ENCODE measurements at regions not wholly inside any gene's neighbourhood (a gene's known extent, or its start where the extent isn't known, plus 50 kb on each side); places are given as distances from the start of the nearest gene placed in this dataset.
"Not testable (repeated sequence)": the region's sequence is repeated elsewhere in the genome, so short reads cannot be mapped to it uniquely, and the experiment has no call there.

GRCh38 chr21:28579986-28580550, 412.6 kb downstream of the LTN1 start:
- H3K9me3 Mint-ChIP-seq: peaks cover 3% of the 10 kb centered on the region
- H3K4me1 Mint-ChIP-seq: no peaks in the 10 kb centered on the region
- no peak overlapping the region for H3K27ac Mint-ChIP-seq
- H3K36me3 Mint-ChIP-seq: peaks cover 18% of the 10 kb centered on the region
- no peak for ATAC-seq
- no peaks in the 10 kb centered on the region for H3K27me3 Mint-ChIP-seq
- H3K4me3 Mint-ChIP-seq: no peak overlapping the region

- peaks cover 6% of the 10 kb centered on the region for H3K9me3 Mint-ChIP-seq
- H3K36me3 Mint-ChIP-seq: peaks cover 5% of the 10 kb centered on the region
- H3K4me3 Mint-ChIP-seq: no peak overlapping the region
Measured at GRCh38 chr21:28568692-28569091, 424.0 kb downstream of the LTN1 start.

GRCh38 chr21:28563933-28564332, 428.7 kb downstream of the LTN1 start:
- H3K36me3 Mint-ChIP-seq, ATAC-seq, H3K27ac Mint-ChIP-seq, H3K4me3 Mint-ChIP-seq, H3K27me3 Mint-ChIP-seq: not testable (repeated sequence)
- peaks cover 18% of the 10 kb centered on the region for H3K9me3 Mint-ChIP-seq
- H3K4me1 Mint-ChIP-seq: peaks cover 13% of the 10 kb centered on the region

More at GRCh38 chr21:28568692-28569091, 424.0 kb downstream of the LTN1 start:
- ATAC-seq: no peak
- H3K27ac Mint-ChIP-seq: no peak overlapping the region
- H3K27me3 Mint-ChIP-seq: no peaks in the 10 kb centered on the region
- H3K4me1 Mint-ChIP-seq: no peaks in the 10 kb centered on the region

- Mint-ChIP-seq H3K27ac (peak overlapping the region; percentile 5), H3K4me1 (peaks cover 13% of the 10 kb centered on the region), H3K36me3 (peaks cover 5% of the 10 kb centered on the region)
Measured at GRCh38 chr21:28561772-28562171, 430.9 kb downstream of the LTN1 start.

GRCh38 chr21:28554660-28555475, 437.8 kb downstream of the LTN1 start:
- no peaks in the 10 kb centered on the region for H3K27me3 Mint-ChIP-seq
- no peaks in the 10 kb centered on the region for H3K4me1 Mint-ChIP-seq
- H3K4me3 Mint-ChIP-seq: no peak overlapping the region
- peaks cover 4% of the 10 kb centered on the region for H3K36me3 Mint-ChIP-seq
- ATAC-seq: no peak
- no peak overlapping the region for H3K27ac Mint-ChIP-seq
- H3K9me3 Mint-ChIP-seq: peaks cover 14% of the 10 kb centered on the region

More at GRCh38 chr21:28561772-28562171, 430.9 kb downstream of the LTN1 start:
- ATAC-seq: no peak
- no peaks in the 10 kb centered on the region for H3K27me3 Mint-ChIP-seq
- no peak overlapping the region for H3K4me3 Mint-ChIP-seq
- H3K9me3 Mint-ChIP-seq: peaks cover 23% of the 10 kb centered on the region

GRCh38 chr21:28550057-28550825, 442.4 kb downstream of the LTN1 start:
- H3K4me1 Mint-ChIP-seq: no peaks in the 10 kb centered on the region
- no peak for ATAC-seq
- no peaks in the 10 kb centered on the region for H3K9me3 Mint-ChIP-seq
- no peak overlapping the region for H3K27ac Mint-ChIP-seq
- H3K4me3 Mint-ChIP-seq: no peak overlapping the region
- H3K36me3 Mint-ChIP-seq: no peaks in the 10 kb centered on the region
- no peaks in the 10 kb centered on the region for H3K27me3 Mint-ChIP-seq

GRCh38 chr21:28548291-28548690, 444.4 kb downstream of the LTN1 start:
- Mint-ChIP-seq H3K4me3 (no peak overlapping the region), H3K36me3 (no peaks in the 10 kb centered on the region), H3K27ac (no peak overlapping the region), H3K4me1 (no peaks in the 10 kb centered on the region), H3K27me3 (no peaks in the 10 kb centered on the region), H3K9me3 (no peaks in the 10 kb centered on the region)
- ATAC-seq: no peak

GRCh38 chr21:28547766-28548165, 444.9 kb downstream of the LTN1 start:
- H3K27me3 Mint-ChIP-seq: no peaks in the 10 kb centered on the region
- no peak for ATAC-seq
- H3K27ac Mint-ChIP-seq: no peak overlapping the region

GRCh38 chr21:28543975-28544374, 448.7 kb downstream of the LTN1 start:
- Mint-ChIP-seq H3K27me3 (no peaks in the 10 kb centered on the region), H3K36me3 (no peaks in the 10 kb centered on the region), H3K9me3 (no peaks in the 10 kb centered on the region), H3K4me1 (no peaks in the 10 kb centered on the region), H3K27ac (no peak overlapping the region), H3K4me3 (no peak overlapping the region)
- no peak for ATAC-seq

More at GRCh38 chr21:28547766-28548165, 444.9 kb downstream of the LTN1 start:
- H3K4me3 Mint-ChIP-seq: no peak overlapping the region
- H3K4me1 Mint-ChIP-seq: no peaks in the 10 kb centered on the region
- H3K36me3 Mint-ChIP-seq: no peaks in the 10 kb centered on the region
- no peaks in the 10 kb centered on the region for H3K9me3 Mint-ChIP-seq

- no peak overlapping the region for H3K27ac Mint-ChIP-seq
- H3K9me3 Mint-ChIP-seq: peaks cover 3% of the 10 kb centered on the region
- no peaks in the 10 kb centered on the region for H3K27me3 Mint-ChIP-seq
- H3K4me3 Mint-ChIP-seq: no peak overlapping the region
- no peak for ATAC-seq
- no peaks in the 10 kb centered on the region for H3K36me3 Mint-ChIP-seq
- H3K4me1 Mint-ChIP-seq: no peaks in the 10 kb centered on the region
Measured at GRCh38 chr21:28541371-28542112, 451.1 kb downstream of the LTN1 start.

GRCh38 chr21:28540514-28540913, 452.2 kb downstream of the LTN1 start:
- Mint-ChIP-seq H3K27me3 (no peaks in the 10 kb centered on the region), H3K27ac (no peak overlapping the region), H3K4me1 (no peaks in the 10 kb centered on the region), H3K9me3 (peaks cover 3% of the 10 kb centered on the region), H3K4me3 (no peak overlapping the region), H3K36me3 (no peaks in the 10 kb centered on the region)
- ATAC-seq: no peak

GRCh38 chr21:28539623-28539988, 453.1 kb downstream of the LTN1 start:
- no peaks in the 10 kb centered on the region for H3K36me3 Mint-ChIP-seq
- ATAC-seq: no peak
- H3K9me3 Mint-ChIP-seq: peaks cover 3% of the 10 kb centered on the region
- no peak overlapping the region for H3K4me3 Mint-ChIP-seq
- no peak overlapping the region for H3K27ac Mint-ChIP-seq
- H3K27me3 Mint-ChIP-seq: peaks cover 6% of the 10 kb centered on the region
- no peaks in the 10 kb centered on the region for H3K4me1 Mint-ChIP-seq

- ATAC-seq: no peak
- Mint-ChIP-seq H3K9me3 (peaks cover 3% of the 10 kb centered on the region), H3K36me3 (no peaks in the 10 kb centered on the region), H3K4me3 (no peak overlapping the region), H3K27me3 (peaks cover 11% of the 10 kb centered on the region), H3K27ac (no peak overlapping the region), H3K4me1 (no peaks in the 10 kb centered on the region)
Measured at GRCh38 chr21:28538987-28539622, 453.6 kb downstream of the LTN1 start.

- Mint-ChIP-seq H3K27me3 (peaks cover 22% of the 10 kb centered on the region), H3K4me3 (no peak overlapping the region), H3K36me3 (no peaks in the 10 kb centered on the region), H3K4me1 (no peaks in the 10 kb centered on the region), H3K27ac (no peak overlapping the region), H3K9me3 (peaks cover 5% of the 10 kb centered on the region)
- no peak for ATAC-seq
Measured at GRCh38 chr21:28537371-28538079, 455.2 kb downstream of the LTN1 start.
